ENCODE measurements at regions not wholly inside any gene's neighbourhood (a gene's known extent, or its start where the extent isn't known, plus 50 kb on each side); places are given as distances from the start of the nearest gene placed in this dataset.

GRCh38 chr1:59014827-59015226, 231.0 kb upstream of the JUN start:
- POLR2A ChIA-PET, result no interaction called here
- Histone ChIP-seq H3K27me3 (ENCODE audit: control insufficient read depth, insufficient read depth, low read length) (no peaks in the 10 kb centered on the region), H3K27ac (ENCODE audit: low read depth, low read length) (no peak overlapping the region), H3K4me3 (ENCODE audit: low read depth, low read length) (no peak overlapping the region), H3K9me3 (ENCODE audit: control insufficient read depth, insufficient read depth, low read length) (peaks cover 7% of the 10 kb centered on the region; the same call in 1 of the 2 replicates)
- CTCF ChIA-PET, result interaction anchor here (0.6 kb wide), 1 partner anchor 8 kb away, joined by 3 read pairs; no protein-coding TSS in a partner anchor
- no peak for TF ChIP-seq CTCF (IDR thresholded peaks at IDR 0.05; ENCODE audit: low read depth, low read length)
- no peak for DNase-seq (ENCODE audit: low read depth, low spot score)

GRCh38 chr1:59015708-59016107, 231.9 kb upstream of the JUN start:
- no peaks in the 10 kb centered on the region for H3K27me3 ChIP-seq (ENCODE audit: control insufficient read depth, insufficient read depth, low read length)
- peaks cover 7% of the 10 kb centered on the region; the same call in 1 of the 2 replicates for H3K9me3 ChIP-seq (ENCODE audit: control insufficient read depth, insufficient read depth, low read length)
- no peak for TF ChIP-seq CTCF (IDR thresholded peaks at IDR 0.05; ENCODE audit: low read depth, low read length)
- POLR2A ChIA-PET, result no interaction called here
- DNase-seq (ENCODE audit: low read depth, low spot score), result peak; percentile 49
- CTCF ChIA-PET, result no interaction called here
- no peak overlapping the region for H3K4me3 ChIP-seq (ENCODE audit: low read depth, low read length)
- H3K27ac ChIP-seq (ENCODE audit: low read depth, low read length), result peak overlapping the region; percentile 71

- ChIA-PET CTCF (no interaction called here), POLR2A (no interaction called here)
- H3K4me3 ChIP-seq (ENCODE audit: low read depth, low read length), result no peak overlapping the region
- DNase-seq (ENCODE audit: low read depth, low spot score), result no peak
- no peaks in the 10 kb centered on the region for H3K27me3 ChIP-seq (ENCODE audit: control insufficient read depth, insufficient read depth, low read length)
- TF ChIP-seq CTCF (IDR thresholded peaks at IDR 0.05; ENCODE audit: low read depth, low read length), result no peak
- H3K9me3 ChIP-seq (ENCODE audit: control insufficient read depth, insufficient read depth, low read length), result peaks cover 7% of the 10 kb centered on the region; the same call in 1 of the 2 replicates
- peak overlapping the region; percentile 42 for H3K27ac ChIP-seq (ENCODE audit: low read depth, low read length)
Observed at GRCh38 chr1:59016390-59016789, 232.5 kb upstream of the JUN start.

GRCh38 chr1:59017501-59018231, 233.8 kb upstream of the JUN start:
- ChIA-PET POLR2A (interaction anchor here (0.7 kb wide), 1 partner anchor 120 kb away, joined by 8 read pairs; no protein-coding TSS in a partner anchor), CTCF (no interaction called here)
- TF ChIP-seq CTCF (IDR thresholded peaks at IDR 0.05; ENCODE audit: low read depth, low read length), result no peak
- Histone ChIP-seq H3K27me3 (ENCODE audit: control insufficient read depth, insufficient read depth, low read length) (no peaks in the 10 kb centered on the region), H3K9me3 (ENCODE audit: control insufficient read depth, insufficient read depth, low read length) (peaks cover 7% of the 10 kb centered on the region; the same call in 1 of the 2 replicates), H3K4me3 (ENCODE audit: low read depth, low read length) (no peak overlapping the region), H3K27ac (ENCODE audit: low read depth, low read length) (no peak overlapping the region)
- no peak for DNase-seq (ENCODE audit: low read depth, low spot score)

GRCh38 chr1:59018446-59018845, 234.6 kb upstream of the JUN start:
- Histone ChIP-seq H3K4me3 (ENCODE audit: low read depth, low read length) (no peak overlapping the region), H3K27ac (ENCODE audit: low read depth, low read length) (no peak overlapping the region), H3K9me3 (ENCODE audit: control insufficient read depth, insufficient read depth, low read length) (peaks cover 7% of the 10 kb centered on the region; the same call in 1 of the 2 replicates), H3K27me3 (ENCODE audit: control insufficient read depth, insufficient read depth, low read length) (no peaks in the 10 kb centered on the region)
- DNase-seq (ENCODE audit: low read depth, low spot score), result no peak
- CTCF ChIA-PET, result no interaction called here
- POLR2A ChIA-PET, result no interaction called here
- no peak for TF ChIP-seq CTCF (IDR thresholded peaks at IDR 0.05; ENCODE audit: low read depth, low read length)

All from AG04450 (cell line).